HEK293 (cell line): ENCODE measurements at regions not wholly inside any gene's neighbourhood (a gene's known extent, or its start where the extent isn't known, plus 50 kb on each side); places are given as distances from the start of the nearest gene placed in this dataset.

Experiments
- CTCF ChIA-PET: fragments of 350-600 bp; formaldehyde crosslinking; extraction: SDS; loops from one replicate; lab custom pipeline; 2021; ENCODE audit warnings: antibody characterized with exemption; lab: Yijun Ruan, JAX
- POLR2A ChIA-PET: fragments of 300-600 bp; formaldehyde crosslinking; extraction: SDS; loops from one replicate; lab custom pipeline; 2020; ENCODE audit warnings: antibody characterized with exemption, inconsistent platforms; lab: Yijun Ruan, JAX
- H3K27ac ChIP-seq: fragments of 200-500 bp; sonication (Bioruptor generic); 2 replicates; pipeline ENCODE4 v1.5.1; 2014; ENCODE audit warnings: low read depth, low read length, control low read depth, inconsistent platforms; ENCODE audit errors: extremely low read depth
- H3K36me3 ChIP-seq, 2 experiments: fragments of 200-500 bp in 1 of 2; sonication (Bioruptor generic) in 1 of 2; 1 replicate in 1 of 2; 2 replicates in 1 of 2; pipeline ENCODE4 v1.5.1; 2014 to 2017; ENCODE audit warnings: inconsistent platforms in 2 of 2, low read length in 2 of 2; ENCODE audit not compliant: control insufficient read depth in 2 of 2, insufficient read depth in 1 of 2
- H3K4me1 ChIP-seq: fragments of 200-500 bp; sonication (Bioruptor generic); 2 replicates; pipeline ENCODE4 v1.5.1; 2014; ENCODE audit warnings: mild to moderate bottlenecking, low read length, inconsistent platforms; ENCODE audit not compliant: control insufficient read depth, insufficient read depth
- H3K4me3 ChIP-seq: 2 replicates; pipeline ENCODE4 v1.5.1; 2011; ENCODE audit warnings: low read depth, mild to moderate bottlenecking, control low read depth, low read length, moderate library complexity
- H3K9me3 ChIP-seq: fragments of 200-500 bp; sonication (Bioruptor generic); 2 replicates; pipeline ENCODE4 v1.5.1; 2014; ENCODE audit warnings: low read depth, low read length, inconsistent platforms; ENCODE audit not compliant: control insufficient read depth, insufficient read depth
- ATF2 ChIP-seq: fragments of 450-650 bp; formaldehyde crosslinking; IDR thresholded peaks from 2 replicates; pipeline ENCODE4 v1.5.1; 2016; ENCODE audit warnings: missing biosample characterization, missing genetic modification characterization, low read depth
- CTCF ChIP-seq: fragments of 450-650 bp; formaldehyde crosslinking; IDR thresholded peaks from 2 replicates; pipeline ENCODE4 v1.5.1; 2016; ENCODE audit warnings: missing biosample characterization, missing genetic modification characterization
- HOXA7 ChIP-seq: sonication (generic); formaldehyde crosslinking; IDR thresholded peaks from 2 replicates; pipeline ENCODE4 v1.8.1; 2022; ENCODE audit warnings: missing genetic modification reagents, borderline replicate concordance
- KLF7 ChIP-seq: fragments of 450-650 bp; formaldehyde crosslinking; IDR thresholded peaks from 2 replicates; pipeline ENCODE4 v1.5.1; 2016; ENCODE audit warnings: missing biosample characterization, missing genetic modification characterization, borderline replicate concordance
- KLF8 ChIP-seq: fragments of 450-650 bp; formaldehyde crosslinking; IDR thresholded peaks from 2 replicates; pipeline ENCODE4 v1.5.1; 2016; ENCODE audit warnings: missing biosample characterization, missing genetic modification characterization
- MYNN ChIP-seq: fragments of 450-650 bp; formaldehyde crosslinking; IDR thresholded peaks from 2 replicates; pipeline ENCODE4 v1.5.1; 2016; ENCODE audit warnings: missing biosample characterization, missing genetic modification characterization, borderline replicate concordance
- SP2 ChIP-seq: fragments of 450-650 bp; formaldehyde crosslinking; IDR thresholded peaks from 2 replicates; pipeline ENCODE4 v1.5.1; 2016; ENCODE audit warnings: missing biosample characterization, missing genetic modification characterization
- ZIC2 ChIP-seq: fragments of 450-650 bp; formaldehyde crosslinking; IDR thresholded peaks from 2 replicates; pipeline ENCODE4 v1.5.1; 2016; ENCODE audit warnings: missing biosample characterization, missing genetic modification characterization
- ZNF146 ChIP-seq: fragments of 450-650 bp; formaldehyde crosslinking; IDR thresholded peaks from 2 replicates; pipeline ENCODE4 v1.5.1; 2016; ENCODE audit warnings: missing biosample characterization, missing genetic modification characterization
- ZNF174 ChIP-seq: fragments of 450-650 bp; formaldehyde crosslinking; IDR thresholded peaks from 2 replicates; pipeline ENCODE4 v1.5.0; 2017; ENCODE audit warnings: missing biosample characterization, mild to moderate bottlenecking, missing genetic modification characterization
- ZNF19 ChIP-seq: fragments of 450-650 bp; formaldehyde crosslinking; IDR thresholded peaks from 2 replicates; pipeline ENCODE4; 2016; ENCODE audit warnings: missing biosample characterization, missing genetic modification characterization, low read depth
- ZNF211 ChIP-seq: fragments of 450-650 bp; formaldehyde crosslinking; IDR thresholded peaks from 2 replicates; pipeline ENCODE4 v1.5.1; 2016; ENCODE audit warnings: low read depth, missing biosample characterization, missing genetic modification characterization
- ZNF221 ChIP-seq: fragments of 450-650 bp; formaldehyde crosslinking; IDR thresholded peaks from 2 replicates; pipeline ENCODE4 v1.5.1; 2017; ENCODE audit warnings: missing biosample characterization, missing genetic modification characterization, borderline replicate concordance
- ZNF239 ChIP-seq: fragments of 450-650 bp; formaldehyde crosslinking; IDR thresholded peaks from 2 replicates; pipeline ENCODE4 v1.5.1; 2016; ENCODE audit warnings: missing biosample characterization, missing genetic modification characterization
- ZNF24 ChIP-seq: fragments of 450-650 bp; formaldehyde crosslinking; IDR thresholded peaks from 2 replicates; pipeline ENCODE4 v1.5.1; 2016; ENCODE audit warnings: missing biosample characterization, missing genetic modification characterization
- ZNF280C ChIP-seq: fragments of 450-650 bp; formaldehyde crosslinking; IDR thresholded peaks from 2 replicates; pipeline ENCODE4 v1.5.1; 2016; ENCODE audit warnings: missing biosample characterization, missing genetic modification characterization
- ZNF324 ChIP-seq: fragments of 450-650 bp; formaldehyde crosslinking; IDR thresholded peaks from 2 replicates; pipeline ENCODE4 v1.5.1; 2016; ENCODE audit warnings: missing biosample characterization, missing genetic modification characterization
- ZNF335 ChIP-seq: fragments of 450-650 bp; formaldehyde crosslinking; conservative IDR thresholded peaks from 2 replicates; pipeline ENCODE4 v1.5.1; 2016; ENCODE audit warnings: missing biosample characterization, missing genetic modification characterization
- ZNF423 ChIP-seq: fragments of 450-650 bp; formaldehyde crosslinking; IDR thresholded peaks from 2 replicates; pipeline ENCODE4 v1.5.1; 2016; ENCODE audit warnings: missing biosample characterization, missing genetic modification characterization
- ZNF501 ChIP-seq: fragments of 450-650 bp; formaldehyde crosslinking; IDR thresholded peaks from 2 replicates; pipeline ENCODE4 v1.5.1; 2016; ENCODE audit warnings: missing biosample characterization, missing genetic modification characterization
- ZNF513 ChIP-seq: fragments of 450-650 bp; IDR thresholded peaks from 2 replicates; pipeline ENCODE4 v1.5.1; 2018; ENCODE audit warnings: missing biosample characterization, missing genetic modification characterization
- ZNF555 ChIP-seq: fragments of 450-650 bp; formaldehyde crosslinking; conservative IDR thresholded peaks from 2 replicates; pipeline ENCODE4 v1.5.1; 2017; ENCODE audit warnings: missing biosample characterization, mild to moderate bottlenecking, missing genetic modification characterization, inconsistent platforms
- ZNF561 ChIP-seq: fragments of 450-650 bp; IDR thresholded peaks from 2 replicates; pipeline ENCODE4 v1.5.1; 2018; ENCODE audit warnings: missing biosample characterization, missing genetic modification characterization, borderline replicate concordance
- ZNF596 ChIP-seq: fragments of 450-650 bp; IDR thresholded peaks from 2 replicates; pipeline ENCODE4 v1.5.0; 2018; ENCODE audit warnings: missing biosample characterization, mild to moderate bottlenecking, missing genetic modification characterization, moderate library complexity
- ZNF626 ChIP-seq: fragments of 450-650 bp; sonication (Bioruptor Pico); formaldehyde crosslinking; IDR thresholded peaks from 2 replicates; pipeline ENCODE4 v1.5.1; 2018; ENCODE audit warnings: missing biosample characterization, missing genetic modification characterization, inconsistent platforms

- TF ChIP-seq ZNF221 (tag by site-specific recombination) (no peak), ZNF335 (tag by site-specific recombination) (no peak), MYNN (no peak), ZNF555 (no peak), ZNF146 (tag by site-specific recombination) (no peak)
Measured at GRCh38 chr21:27067226-27067625, 100.3 kb upstream of the ADAMTS5 start (continued).

GRCh38 chr21:27062443-27062842 lies 95.6 kb upstream of the ADAMTS5 start:
- Histone ChIP-seq H3K9me3 (no peaks in the 10 kb centered on the region; the same call in 1 of the 2 replicates), H3K4me1 (no peaks in the 10 kb centered on the region), H3K36me3 (no peaks in the 10 kb centered on the region), H3K4me3 (no peak overlapping the region), H3K27ac (no peak overlapping the region)
- ChIA-PET CTCF (interaction anchor here (0.5 kb wide), 1 partner anchor 15 kb away, joined by 3 read pairs; no protein-coding TSS in a partner anchor), POLR2A (no interaction called here)
- TF ChIP-seq ZNF626 (tag by site-specific recombination) (no peak), ZNF280C (tag by site-specific recombination) (no peak), ZNF324 (tag by site-specific recombination) (no peak), ZNF423 (no peak), ZIC2 (tag by site-specific recombination) (no peak), HOXA7 (CRISPR knock-in tag) (no peak), ZNF19 (no peak), ZNF174 (tag by site-specific recombination) (no peak), ZNF211 (tag by site-specific recombination) (no peak), ATF2 (tag by site-specific recombination) (no peak)

- no peak overlapping the region for H3K27ac ChIP-seq
- H3K9me3 ChIP-seq, result no peaks in the 10 kb centered on the region; the same call in 1 of the 2 replicates
- TF ChIP-seq ZNF239 (tag by site-specific recombination) (no peak), SP2 (tag by site-specific recombination) (no peak), ZNF501 (tag by site-specific recombination) (no peak), HOXA7 (CRISPR knock-in tag) (no peak), CTCF (no peak), ZNF596 (no peak), ZNF24 (tag by site-specific recombination) (no peak), KLF7 (tag by site-specific recombination) (no peak), ZNF513 (tag by site-specific recombination) (no peak), ZNF561 (no peak), KLF8 (tag by site-specific recombination) (no peak)
- H3K4me3 ChIP-seq, result no peak overlapping the region
- ChIA-PET POLR2A (no interaction called here), CTCF (no interaction called here)
- H3K4me1 ChIP-seq, result no peaks in the 10 kb centered on the region
- H3K36me3 ChIP-seq, result no peaks in the 10 kb centered on the region
Measured at GRCh38 chr21:27061770-27062169, 94.9 kb upstream of the ADAMTS5 start.
